Cardiac muscle cell (in vitro differentiated cells and primary cell): ENCODE measurements at regions not wholly inside any gene's neighbourhood (a gene's known extent, or its start where the extent isn't known, plus 50 kb on each side); places are given as distances from the start of the nearest gene placed in this dataset.

ENCODE experiments used
- DNase-seq, 2 donors: peaks; one replicate each; pipeline versions ENCODE4 v3.0.0 to v3.0.0-alpha.2; 2010 to 2017; ENCODE audit warnings: low read depth in 1 of 2, low spot score in 1 of 2
- H3K27ac ChIP-seq: fragments of 200-600 bp; sonication (generic); 2 replicates; pipeline ENCODE4 v1.5.1; 2016
- H3K27me3 ChIP-seq: fragments of 200-600 bp; sonication (generic); 2 replicates; pipeline ENCODE4 v1.6.0; 2016; ENCODE audit warnings: control low read depth
- H3K36me3 ChIP-seq: fragments of 200-600 bp; sonication (generic); 2 replicates; pipeline ENCODE4 v1.5.1; 2016; ENCODE audit warnings: control low read depth
- H3K4me1 ChIP-seq: fragments of 200-600 bp; sonication (generic); 2 replicates; pipeline ENCODE4 v1.8.1; 2017; ENCODE audit warnings: low read depth, mild to moderate bottlenecking, mixed run types
- H3K4me3 ChIP-seq: fragments of 200-600 bp; sonication (generic); 2 replicates; pipeline ENCODE4 v1.5.1; 2016; ENCODE audit warnings: mild to moderate bottlenecking
- H3K9me3 ChIP-seq: fragments of 200-600 bp; sonication (generic); 2 replicates; pipeline ENCODE4 v1.5.1; 2017; ENCODE audit warnings: low read depth, mild to moderate bottlenecking, control low read depth
- TF ChIP-seq, protein P1 (sequence below): IDR thresholded peaks from 2 replicates; pipeline ENCODE4 v1.5.1; 2012; ENCODE audit warnings: low read depth, mild to moderate bottlenecking, low read length

GRCh38 chr5:13179407-13180087 is 764.9 kb downstream of the DNAH5 start:
- no peak overlapping the region for H3K27ac ChIP-seq
- no peaks in the 10 kb centered on the region for H3K36me3 ChIP-seq
- no peaks in the 10 kb centered on the region for H3K4me1 ChIP-seq
- no peak overlapping the region for H3K4me3 ChIP-seq
- DNase-seq, result no peak
- no peaks in the 10 kb centered on the region for H3K9me3 ChIP-seq
- no peaks in the 10 kb centered on the region for H3K27me3 ChIP-seq
- TF ChIP-seq, protein P1, sequence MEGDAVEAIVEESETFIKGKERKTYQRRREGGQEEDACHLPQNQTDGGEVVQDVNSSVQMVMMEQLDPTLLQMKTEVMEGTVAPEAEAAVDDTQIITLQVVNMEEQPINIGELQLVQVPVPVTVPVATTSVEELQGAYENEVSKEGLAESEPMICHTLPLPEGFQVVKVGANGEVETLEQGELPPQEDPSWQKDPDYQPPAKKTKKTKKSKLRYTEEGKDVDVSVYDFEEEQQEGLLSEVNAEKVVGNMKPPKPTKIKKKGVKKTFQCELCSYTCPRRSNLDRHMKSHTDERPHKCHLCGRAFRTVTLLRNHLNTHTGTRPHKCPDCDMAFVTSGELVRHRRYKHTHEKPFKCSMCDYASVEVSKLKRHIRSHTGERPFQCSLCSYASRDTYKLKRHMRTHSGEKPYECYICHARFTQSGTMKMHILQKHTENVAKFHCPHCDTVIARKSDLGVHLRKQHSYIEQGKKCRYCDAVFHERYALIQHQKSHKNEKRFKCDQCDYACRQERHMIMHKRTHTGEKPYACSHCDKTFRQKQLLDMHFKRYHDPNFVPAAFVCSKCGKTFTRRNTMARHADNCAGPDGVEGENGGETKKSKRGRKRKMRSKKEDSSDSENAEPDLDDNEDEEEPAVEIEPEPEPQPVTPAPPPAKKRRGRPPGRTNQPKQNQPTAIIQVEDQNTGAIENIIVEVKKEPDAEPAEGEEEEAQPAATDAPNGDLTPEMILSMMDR, result no peak

DNA sequence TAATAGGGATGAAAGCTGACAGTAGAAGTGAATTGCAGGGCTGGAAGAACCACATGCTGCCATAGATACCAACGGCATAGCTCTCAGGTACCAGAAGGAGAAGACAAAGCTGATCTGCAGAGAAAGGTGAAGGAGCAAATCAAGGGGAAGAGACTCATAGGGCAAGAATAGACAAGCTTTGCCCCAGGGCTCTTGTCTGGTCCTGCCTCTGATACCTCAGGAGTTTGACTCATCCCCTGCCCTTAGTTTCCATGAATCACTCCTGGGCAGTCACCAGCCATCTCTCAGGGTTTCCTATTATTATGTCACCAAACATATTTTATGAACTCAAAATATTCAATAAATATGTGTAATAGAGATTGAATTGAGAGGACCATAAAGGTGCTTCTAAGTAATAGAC is 800.9 kb downstream of the DNAH5 start:
- H3K9me3 ChIP-seq, result no peaks in the 10 kb centered on the region
- TF ChIP-seq, protein P1, result no peak
- no peaks in the 10 kb centered on the region for H3K36me3 ChIP-seq
- H3K27me3 ChIP-seq, result no peaks in the 10 kb centered on the region
- no peaks in the 10 kb centered on the region for H3K4me1 ChIP-seq
- no peak overlapping the region for H3K4me3 ChIP-seq
- no peak for DNase-seq
- no peak overlapping the region for H3K27ac ChIP-seq

DNA sequence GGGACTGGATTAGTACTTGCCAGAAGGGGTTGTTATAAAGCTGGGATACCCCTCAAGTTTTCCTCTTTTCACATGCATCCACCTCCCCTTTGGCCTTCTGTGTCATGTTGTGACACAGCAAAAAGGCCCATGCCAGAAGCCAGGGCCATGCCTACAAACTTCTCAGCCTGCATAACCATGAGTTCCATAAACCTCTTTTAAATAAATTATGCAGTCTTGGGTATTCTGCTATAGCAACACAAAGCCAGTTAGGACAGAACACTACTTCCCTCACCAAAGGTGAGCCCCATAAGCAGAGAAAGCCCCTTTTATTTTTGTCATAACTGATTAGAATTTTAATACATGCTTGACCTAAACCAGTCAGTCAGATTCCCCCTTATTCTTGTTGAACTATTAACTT is 801.3 kb downstream of the DNAH5 start:
- TF ChIP-seq, protein P1, result no peak
- H3K36me3 ChIP-seq, result no peaks in the 10 kb centered on the region
- no peaks in the 10 kb centered on the region for H3K27me3 ChIP-seq
- H3K4me3 ChIP-seq, result no peak overlapping the region
- no peaks in the 10 kb centered on the region for H3K4me1 ChIP-seq
- DNase-seq, result no peak
- H3K9me3 ChIP-seq, result no peaks in the 10 kb centered on the region
- H3K27ac ChIP-seq, result no peak overlapping the region

- Histone ChIP-seq H3K36me3 (no peaks in the 10 kb centered on the region), H3K4me3 (no peak overlapping the region), H3K27me3 (no peaks in the 10 kb centered on the region), H3K9me3 (no peaks in the 10 kb centered on the region), H3K4me1 (no peaks in the 10 kb centered on the region), H3K27ac (no peak overlapping the region)
- DNase-seq, result no peak
- TF ChIP-seq, protein P1, result no peak
Observed at GRCh38 chr5:13133951-13134350, 810.5 kb downstream of the DNAH5 start.

DNA sequence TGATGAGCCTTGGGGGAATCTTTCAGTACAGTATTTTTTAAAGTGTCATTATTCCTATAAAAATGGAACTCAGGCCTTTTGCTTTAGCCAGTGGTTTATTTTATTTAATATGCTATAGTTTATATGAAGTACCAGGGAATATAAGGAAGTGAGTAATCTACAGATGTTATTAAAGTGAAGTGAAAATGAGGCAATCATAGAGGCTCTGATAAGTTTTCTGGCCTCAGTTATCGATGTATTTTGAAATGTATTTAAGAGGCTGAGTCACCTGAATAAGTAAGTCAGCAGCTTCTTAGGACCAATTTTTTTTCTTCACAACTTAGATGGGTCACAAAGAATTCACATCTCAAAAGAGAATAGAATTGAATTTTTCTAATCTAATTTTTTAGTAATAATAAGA is 829.0 kb downstream of the DNAH5 start:
- Histone ChIP-seq H3K36me3 (no peaks in the 10 kb centered on the region), H3K27ac (no peak overlapping the region), H3K4me3 (no peak overlapping the region), H3K27me3 (no peaks in the 10 kb centered on the region), H3K9me3 (no peaks in the 10 kb centered on the region), H3K4me1 (no peaks in the 10 kb centered on the region)
- no peak for DNase-seq
- TF ChIP-seq, protein P1, result no peak
